ENCODE measurements at regions not wholly inside any gene's neighbourhood (a gene's known extent, or its start where the extent isn't known, plus 50 kb on each side); places are given as distances from the start of the nearest gene placed in this dataset.

- FAIRE-seq (no peak), DNase-seq (ENCODE audit: insufficient read length, low spot score) (no peak)
- TF ChIP-seq CTCF (IDR thresholded peaks at IDR 0.05; ENCODE audit: insufficient read depth, missing control alignments) = no peak
These were observed 150.3 kb downstream of the PIK3R1 start for GRCh38 chr5:68365889-68366288.

- no peak for TF ChIP-seq CTCF (IDR thresholded peaks at IDR 0.05; ENCODE audit: insufficient read depth, missing control alignments)
- FAIRE-seq (no peak), DNase-seq (ENCODE audit: insufficient read length, low spot score) (no peak)
These were observed 151.7 kb downstream of the PIK3R1 start for GRCh38 chr5:68367287-68367686.

- FAIRE-seq = no peak
- DNase-seq (ENCODE audit: insufficient read length, low spot score) = no peak
- TF ChIP-seq CTCF (IDR thresholded peaks at IDR 0.05; ENCODE audit: insufficient read depth, missing control alignments) = no peak
These were observed 152.2 kb downstream of the PIK3R1 start for GRCh38 chr5:68367717-68368116.

- DNase-seq (ENCODE audit: insufficient read length, low spot score) (no peak), FAIRE-seq (no peak)
- no peak for TF ChIP-seq CTCF (IDR thresholded peaks at IDR 0.05; ENCODE audit: insufficient read depth, missing control alignments)
These were observed 152.9 kb downstream of the PIK3R1 start for GRCh38 chr5:68368311-68369022.

GRCh38 chr5:68369023-68369359, 153.4 kb downstream of the PIK3R1 start:
- FAIRE-seq = no peak
- DNase-seq (ENCODE audit: insufficient read length, low spot score) = no peak
- TF ChIP-seq CTCF (IDR thresholded peaks at IDR 0.05; ENCODE audit: insufficient read depth, missing control alignments) = no peak

GRCh38 chr5:68369457-68370125, 154.0 kb downstream of the PIK3R1 start:
- FAIRE-seq (no peak), DNase-seq (ENCODE audit: insufficient read length, low spot score) (no peak)
- TF ChIP-seq CTCF (IDR thresholded peaks at IDR 0.05; ENCODE audit: insufficient read depth, missing control alignments) = no peak

- TF ChIP-seq CTCF (IDR thresholded peaks at IDR 0.05; ENCODE audit: insufficient read depth, missing control alignments) = no peak
- FAIRE-seq (no peak), DNase-seq (ENCODE audit: insufficient read length, low spot score) (no peak)
These were observed 154.6 kb downstream of the PIK3R1 start for GRCh38 chr5:68370196-68370595.

Measured in D721Med (cell line).